HG03135 (cell line): ENCODE measurements at regions not wholly inside any gene's neighbourhood (a gene's known extent, or its start where the extent isn't known, plus 50 kb on each side); places are given as distances from the start of the nearest gene placed in this dataset.
"Not testable (repeated sequence)": the region's sequence is repeated elsewhere in the genome, so short reads cannot be mapped to it uniquely, and the experiment has no call there.

Experiments used
- ATAC-seq: cut with Tn5 transposase; IDR thresholded peaks from one replicate; pipeline ENCODE4 v1.9.1; 2021; ENCODE audit warnings: mild to moderate bottlenecking, moderate library complexity; ENCODE audit not compliant: unreplicated experiment

- no peak for ATAC-seq
Observed at GRCh38 chr6:27854421-27854820, 57.8 kb downstream of the OR2B2 start.

GRCh38 chr6:27851440-27851839, 60.8 kb downstream of the OR2B2 start:
- ATAC-seq: no peak

GRCh38 chr6:27849001-27849400, 63.2 kb downstream of the OR2B2 start:
- not testable (repeated sequence) for ATAC-seq

- no peak for ATAC-seq
Observed at GRCh38 chr6:27847706-27848105, 64.5 kb downstream of the OR2B2 start.

GRCh38 chr6:27840572-27840971, 71.6 kb downstream of the OR2B2 start:
- no peak for ATAC-seq

- no peak for ATAC-seq
Observed at GRCh38 chr6:27839626-27840475, 72.3 kb downstream of the OR2B2 start.

GRCh38 chr6:27838945-27839625, 73.1 kb downstream of the OR2B2 start:
- ATAC-seq: no peak

- ATAC-seq: peak; percentile 72
Observed at GRCh38 chr6:27838058-27838944, 73.9 kb downstream of the OR2B2 start.

- ATAC-seq: peak; percentile 4
Observed at GRCh38 chr6:27837625-27838057, 74.6 kb downstream of the OR2B2 start.

GRCh38 chr6:27836783-27837624, 75.2 kb downstream of the OR2B2 start:
- peak; percentile 40 for ATAC-seq

- no peak for ATAC-seq
Observed at GRCh38 chr6:27836141-27836782, 75.9 kb downstream of the OR2B2 start.

GRCh38 chr6:27834879-27835549, 77.2 kb downstream of the OR2B2 start:
- no peak for ATAC-seq

- ATAC-seq: no peak
Observed at GRCh38 chr6:27834384-27834783, 77.8 kb downstream of the OR2B2 start.

GRCh38 chr6:27831434-27832081, 80.6 kb downstream of the OR2B2 start:
- ATAC-seq: peak; percentile 83

GRCh38 chr6:27830600-27831433, 81.4 kb downstream of the OR2B2 start:
- peak; percentile 63 for ATAC-seq

- no peak for ATAC-seq
Observed at GRCh38 chr6:27830212-27830599, 82.0 kb downstream of the OR2B2 start.

- ATAC-seq: no peak
Observed at GRCh38 chr6:27829453-27830211, 82.6 kb downstream of the OR2B2 start.
